GM21529 (cell line): ENCODE measurements at regions not wholly inside any gene's neighbourhood (a gene's known extent, or its start where the extent isn't known, plus 50 kb on each side); places are given as distances from the start of the nearest gene placed in this dataset.

Experiments used
- ATAC-seq: cut with Tn5 transposase; IDR thresholded peaks from one replicate; pipeline ENCODE4 v1.9.1; 2021; ENCODE audit not compliant: unreplicated experiment

- ATAC-seq, result no peak
Measured at GRCh38 chr13:39232401-39232980, 194.2 kb downstream of the NHLRC3 start.

GRCh38 chr13:39232999-39233398, 194.7 kb downstream of the NHLRC3 start:
- no peak for ATAC-seq

- no peak for ATAC-seq
Measured at GRCh38 chr13:39233519-39233918, 195.3 kb downstream of the NHLRC3 start.

- no peak for ATAC-seq
Measured at GRCh38 chr13:39244561-39245230, 206.4 kb downstream of the NHLRC3 start.

- ATAC-seq, result no peak
Measured at GRCh38 chr13:39245688-39246087, 207.4 kb downstream of the NHLRC3 start.

GRCh38 chr13:39249982-39250381, 211.7 kb downstream of the NHLRC3 start:
- ATAC-seq, result no peak

DNA sequence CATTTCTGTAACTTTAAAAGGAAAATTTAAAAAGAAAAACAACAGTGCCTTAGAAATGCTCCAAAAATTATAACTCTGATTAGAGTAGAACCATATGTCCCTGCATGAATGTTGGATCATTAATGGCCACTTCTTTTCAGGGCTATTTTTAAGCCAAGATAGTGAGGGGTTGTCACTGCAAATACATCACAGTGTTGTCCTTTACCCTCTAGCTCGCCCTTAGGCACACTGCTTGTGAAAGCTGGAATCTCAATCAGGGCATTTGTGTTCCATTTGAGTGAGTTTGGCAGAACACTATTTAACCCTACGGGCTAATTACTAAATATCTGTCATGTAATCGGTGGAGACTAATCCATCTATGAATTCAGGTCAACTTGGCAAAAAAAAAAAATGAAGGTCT, 212.2 kb downstream of the NHLRC3 start:
- no peak for ATAC-seq

DNA sequence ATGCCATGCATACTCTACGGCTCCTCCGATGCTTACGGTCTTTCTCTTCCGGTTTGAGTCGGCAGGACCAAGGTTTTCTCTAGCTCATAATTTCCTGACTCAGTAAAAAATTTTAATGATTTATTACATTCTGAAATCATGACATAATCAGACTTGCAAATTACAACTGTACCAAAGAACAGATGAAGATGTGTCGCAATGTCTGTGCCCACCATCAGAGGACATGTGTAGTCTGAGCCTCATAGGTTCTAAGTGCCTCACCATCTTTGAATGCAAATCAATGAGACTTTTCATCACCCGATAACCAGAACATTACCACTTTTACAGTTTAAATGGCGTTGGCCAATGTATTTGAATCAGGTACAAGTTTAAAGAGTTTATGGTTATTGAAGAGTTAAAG, 213.1 kb downstream of the NHLRC3 start:
- ATAC-seq, result no peak

- ATAC-seq, result no peak
Measured at GRCh38 chr13:39253774-39254173, 215.5 kb downstream of the NHLRC3 start.

DNA sequence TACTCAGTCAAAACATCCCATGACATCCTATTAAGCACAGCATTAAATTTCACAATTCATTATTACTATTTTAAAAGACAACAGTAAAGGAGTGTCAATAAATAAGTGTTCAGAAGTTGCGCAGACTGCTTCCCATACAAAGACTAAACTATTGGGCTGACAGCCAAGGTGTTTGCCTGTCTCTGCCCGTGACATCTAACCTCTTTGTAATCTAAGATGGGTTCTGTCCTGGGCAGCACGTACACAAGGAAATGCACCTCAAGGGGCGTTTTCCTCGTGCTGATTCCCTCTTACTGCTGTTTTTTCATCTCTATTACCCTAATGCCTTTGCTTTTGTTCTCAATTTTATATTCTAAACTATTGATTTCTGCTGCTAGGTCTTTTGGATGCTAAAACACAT, 216.3 kb downstream of the NHLRC3 start:
- ATAC-seq, result no peak

- no peak for ATAC-seq
Measured at GRCh38 chr13:39257642-39258041, 219.4 kb downstream of the NHLRC3 start.

GRCh38 chr13:39259371-39260140, 221.3 kb downstream of the NHLRC3 start:
- ATAC-seq, result no peak

DNA sequence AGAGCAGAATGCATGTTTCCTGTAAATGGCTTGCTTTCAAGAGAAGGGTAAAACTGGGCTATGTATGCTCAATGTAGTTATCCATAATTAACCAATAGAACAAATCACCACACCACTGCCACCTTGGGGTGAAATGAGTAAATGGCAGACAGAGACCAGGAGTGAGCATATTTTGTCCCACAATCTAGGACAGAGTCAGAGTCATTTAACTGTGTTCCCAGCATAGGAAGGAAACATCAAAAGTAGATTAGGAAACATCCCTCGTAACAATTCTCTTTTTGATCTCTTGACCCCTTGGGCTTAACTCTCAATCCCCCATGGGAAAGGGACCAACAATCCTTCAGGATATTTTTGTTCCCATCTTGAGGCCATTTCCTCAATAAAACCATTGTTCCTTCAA, 224.8 kb downstream of the NHLRC3 start:
- peak; percentile 84 for ATAC-seq

- ATAC-seq, result no peak
Measured at GRCh38 chr13:39263531-39263930, 225.3 kb downstream of the NHLRC3 start.

GRCh38 chr13:39266426-39266825, 228.2 kb downstream of the NHLRC3 start:
- no peak for ATAC-seq

DNA sequence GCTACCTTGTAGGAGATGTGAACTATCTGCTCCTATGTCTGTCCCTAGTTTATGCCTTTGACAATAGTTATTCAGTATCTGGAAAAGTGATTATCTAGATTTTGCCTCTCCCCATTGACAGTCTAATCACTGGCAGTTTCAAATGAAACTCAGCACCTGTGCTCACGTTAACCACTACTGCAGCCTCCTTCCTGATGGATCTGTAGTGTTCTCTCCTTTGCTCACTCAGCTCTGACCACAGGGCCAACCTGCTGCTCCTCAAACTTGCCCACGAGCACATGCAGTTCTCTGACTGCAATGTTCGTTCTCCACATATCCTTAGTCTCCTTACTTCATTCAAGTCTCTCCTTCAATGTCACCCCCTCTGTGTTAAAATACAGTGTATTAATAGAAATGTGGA, 230.1 kb downstream of the NHLRC3 start:
- no peak for ATAC-seq

DNA sequence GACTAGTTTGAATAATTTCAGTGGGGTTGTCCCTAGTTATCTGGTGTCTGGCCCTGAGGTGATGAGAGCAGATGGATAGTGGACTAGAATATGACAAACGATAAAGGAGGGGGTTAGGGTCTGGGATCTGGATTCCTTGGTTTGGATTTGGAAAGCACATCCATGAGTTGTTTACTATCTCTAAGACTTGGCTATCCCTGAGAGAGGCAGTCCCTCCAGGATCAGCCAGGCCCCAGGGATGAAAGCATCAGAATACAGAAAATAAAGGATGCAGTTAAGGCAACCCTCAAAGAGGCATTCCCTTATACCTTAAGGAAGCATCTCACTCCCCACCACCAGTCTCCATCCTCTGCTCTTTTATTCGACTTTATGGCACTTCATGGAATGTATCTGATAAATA, 230.7 kb downstream of the NHLRC3 start:
- no peak for ATAC-seq

GRCh38 chr13:39269411-39269810, 231.2 kb downstream of the NHLRC3 start:
- no peak for ATAC-seq

GRCh38 chr13:39272994-39273393, 234.7 kb downstream of the NHLRC3 start:
- ATAC-seq, result no peak

GRCh38 chr13:39273953-39274738, 235.9 kb downstream of the NHLRC3 start:
- ATAC-seq, result no peak

GRCh38 chr13:39274739-39275325, 236.6 kb downstream of the NHLRC3 start:
- ATAC-seq, result no peak
